Fibroblast of mammary gland (primary cell): ENCODE measurements at regions not wholly inside any gene's neighbourhood (a gene's known extent, or its start where the extent isn't known, plus 50 kb on each side); places are given as distances from the start of the nearest gene placed in this dataset.

Experiments
- DNase-seq: peaks from one replicate; pipeline ENCODE4 v3.0.0-alpha.2; 2010; ENCODE audit warnings: low read depth
- H3K4me3 ChIP-seq: 2 replicates; pipeline ENCODE4 v1.5.1; 2011; ENCODE audit warnings: low read depth, mild to moderate bottlenecking, low read length, moderate library complexity; ENCODE audit not compliant: control insufficient read depth
- CTCF ChIP-seq: conservative IDR thresholded peaks from 2 replicates; pipeline ENCODE4 v1.5.1; 2011; ENCODE audit warnings: low read depth, low read length, inconsistent platforms; ENCODE audit not compliant: control insufficient read depth, insufficient read depth

- DNase-seq: no peak
- no peak overlapping the region for H3K4me3 ChIP-seq
- no peak for TF ChIP-seq CTCF
Measured at GRCh38 chr10:3676564-3676963, 108.4 kb downstream of the KLF6 start.

- DNase-seq: peak; percentile 28
- no peak overlapping the region for H3K4me3 ChIP-seq
- no peak for TF ChIP-seq CTCF
Measured at GRCh38 chr10:3672220-3672619, 112.8 kb downstream of the KLF6 start.

GRCh38 chr10:3671386-3671955, 113.5 kb downstream of the KLF6 start:
- no peak overlapping the region for H3K4me3 ChIP-seq
- no peak for DNase-seq
- no peak for TF ChIP-seq CTCF

- TF ChIP-seq CTCF: no peak
- H3K4me3 ChIP-seq: no peak overlapping the region
- no peak for DNase-seq
Measured at GRCh38 chr10:3668966-3669330, 116.1 kb downstream of the KLF6 start.

- TF ChIP-seq CTCF: no peak
- H3K4me3 ChIP-seq: peak overlapping the region; percentile 1
- peak; percentile 62 for DNase-seq
Measured at GRCh38 chr10:3668276-3668965, 116.6 kb downstream of the KLF6 start.

- DNase-seq: no peak
- no peak overlapping the region for H3K4me3 ChIP-seq
- TF ChIP-seq CTCF: no peak
Measured at GRCh38 chr10:3666525-3667302, 118.3 kb downstream of the KLF6 start.
